Astrocyte of the spinal cord (primary cell): ENCODE measurements at regions not wholly inside any gene's neighbourhood (a gene's known extent, or its start where the extent isn't known, plus 50 kb on each side); places are given as distances from the start of the nearest gene placed in this dataset.

Experiments
- DNase-seq: peaks from one replicate; pipeline ENCODE4 v3.0.0; 2011; ENCODE audit warnings: low read depth, low spot score
- H3K4me3 ChIP-seq: 2 replicates; pipeline ENCODE4 v1.5.1; 2011; ENCODE audit warnings: low read depth, mild to moderate bottlenecking, low read length, moderate library complexity
- CTCF ChIP-seq: IDR thresholded peaks from 2 replicates; pipeline ENCODE4 v1.5.1; 2012; ENCODE audit warnings: low read depth, mild to moderate bottlenecking, low read length, inconsistent platforms
- in situ Hi-C: cut with HindIII; loops from 2 replicates; pipeline ENCODE4 v1.10.0; 2017; ENCODE audit warnings: low sequenced_read_pairs

GRCh38 chr5:174312641-174313040, 267.1 kb downstream of the NSG2 start:
- no peak for DNase-seq
- no peak overlapping the region for H3K4me3 ChIP-seq
- TF ChIP-seq CTCF = no peak
- in situ Hi-C loops = no loop called here

- no peak for DNase-seq
- in situ Hi-C loops = no loop called here
- TF ChIP-seq CTCF = no peak
- H3K4me3 ChIP-seq = no peak overlapping the region
Observed at GRCh38 chr5:174313615-174314014, 268.1 kb downstream of the NSG2 start.

DNA sequence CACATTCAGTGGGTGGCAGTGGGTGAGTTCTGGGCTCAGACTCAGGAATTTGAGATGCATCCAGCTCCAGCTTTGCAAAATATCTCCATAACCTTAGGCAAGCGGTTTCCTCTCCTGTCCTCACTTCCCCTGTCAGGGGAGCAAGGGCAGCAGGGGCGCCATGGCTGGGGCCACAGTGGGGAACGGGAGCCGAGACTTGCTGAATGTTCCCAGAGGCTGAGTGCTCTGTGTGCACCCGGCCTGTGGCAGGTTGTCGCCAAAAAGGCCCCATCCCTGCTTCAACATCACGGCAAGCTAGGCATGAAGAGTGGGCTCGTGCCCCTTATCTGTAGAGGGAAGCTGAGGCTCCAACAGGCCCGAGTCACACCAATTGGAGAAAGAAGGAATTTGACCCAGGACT, 268.8 kb downstream of the NSG2 start:
- TF ChIP-seq CTCF = no peak
- H3K4me3 ChIP-seq = no peak overlapping the region
- in situ Hi-C loops = no loop called here
- no peak for DNase-seq

GRCh38 chr5:174315471-174315870, 270.0 kb downstream of the NSG2 start:
- H3K4me3 ChIP-seq = no peak overlapping the region
- TF ChIP-seq CTCF = no peak
- DNase-seq = no peak
- in situ Hi-C loops = no loop called here

GRCh38 chr5:174315871-174316270, 270.4 kb downstream of the NSG2 start:
- in situ Hi-C loops = no loop called here
- TF ChIP-seq CTCF = no peak

DNA sequence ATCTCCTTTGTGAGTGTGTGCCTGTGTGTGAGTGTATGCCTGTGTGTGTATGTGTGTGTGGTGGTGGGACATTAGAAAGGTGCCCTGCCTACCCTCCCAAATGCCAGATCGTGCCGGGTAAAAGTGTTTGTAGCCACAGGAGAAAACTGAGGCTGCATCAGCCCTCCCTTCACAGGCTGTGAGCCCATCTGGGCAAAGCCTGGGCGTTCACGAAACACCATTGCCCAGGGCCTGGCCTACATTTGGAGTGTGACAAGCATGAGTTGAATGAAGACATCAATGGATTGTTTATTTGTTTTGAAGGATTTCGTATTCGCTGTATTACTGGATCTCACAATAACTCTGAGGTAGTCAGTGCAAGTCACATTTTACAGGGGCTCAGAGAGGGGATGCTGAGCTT, 270.8 kb downstream of the NSG2 start:
- TF ChIP-seq CTCF = no peak
- DNase-seq = no peak
- in situ Hi-C loops = no loop called here
- no peak overlapping the region for H3K4me3 ChIP-seq

More at GRCh38 chr5:174315871-174316270, 270.4 kb downstream of the NSG2 start:
- no peak overlapping the region for H3K4me3 ChIP-seq
- DNase-seq = no peak
